ENCODE measurements at regions not wholly inside any gene's neighbourhood (a gene's known extent, or its start where the extent isn't known, plus 50 kb on each side); places are given as distances from the start of the nearest gene placed in this dataset.
"Not testable (repeated sequence)": the region's sequence is repeated elsewhere in the genome, so short reads cannot be mapped to it uniquely, and the experiment has no call there.

GRCh38 chr10:8156918-8157317 lies 102.4 kb downstream of the GATA3 start:
- DNase-seq (ENCODE audit: low read depth), result no peak

GRCh38 chr10:8158193-8159071 lies 103.9 kb downstream of the GATA3 start:
- no peak for DNase-seq (ENCODE audit: low read depth)
- TF ChIP-seq CTCF (IDR thresholded peaks at IDR 0.05; ENCODE audit: insufficient read depth, low read depth, low read length), result no peak
- no peak overlapping the region for H3K4me3 ChIP-seq (ENCODE audit: low read depth, low read length)

More at GRCh38 chr10:8156918-8157317, 102.4 kb downstream of the GATA3 start:
- no peak overlapping the region for H3K4me3 ChIP-seq (ENCODE audit: low read depth, low read length)
- no peak for TF ChIP-seq CTCF (IDR thresholded peaks at IDR 0.05; ENCODE audit: insufficient read depth, low read depth, low read length)

- DNase-seq (ENCODE audit: low read depth), result no peak
- TF ChIP-seq CTCF (IDR thresholded peaks at IDR 0.05; ENCODE audit: insufficient read depth, low read depth, low read length), result no peak
- H3K4me3 ChIP-seq (ENCODE audit: low read depth, low read length), result no peak overlapping the region
Observed at GRCh38 chr10:8159341-8160165, 105.1 kb downstream of the GATA3 start.

GRCh38 chr10:8163824-8164223 lies 109.3 kb downstream of the GATA3 start:
- no peak for TF ChIP-seq CTCF (IDR thresholded peaks at IDR 0.05; ENCODE audit: insufficient read depth, low read depth, low read length)
- no peak for DNase-seq (ENCODE audit: low read depth)
- H3K4me3 ChIP-seq (ENCODE audit: low read depth, low read length), result no peak overlapping the region

- DNase-seq (ENCODE audit: low read depth); H3K4me3 ChIP-seq (ENCODE audit: low read depth, low read length): not testable (repeated sequence)
Observed at GRCh38 chr10:8164640-8165039, 110.2 kb downstream of the GATA3 start.

GRCh38 chr10:8168836-8169235 lies 114.3 kb downstream of the GATA3 start:
- H3K4me3 ChIP-seq (ENCODE audit: low read depth, low read length), result no peak overlapping the region
- DNase-seq (ENCODE audit: low read depth), result no peak
- no peak for TF ChIP-seq CTCF (IDR thresholded peaks at IDR 0.05; ENCODE audit: insufficient read depth, low read depth, low read length)

- no peak for TF ChIP-seq CTCF (IDR thresholded peaks at IDR 0.05; ENCODE audit: insufficient read depth, low read depth, low read length)
- no peak overlapping the region for H3K4me3 ChIP-seq (ENCODE audit: low read depth, low read length)
- DNase-seq (ENCODE audit: low read depth), result no peak
Observed at GRCh38 chr10:8171008-8171407, 116.5 kb downstream of the GATA3 start.
